ENCODE measurements at regions not wholly inside any gene's neighbourhood (a gene's known extent, or its start where the extent isn't known, plus 50 kb on each side); places are given as distances from the start of the nearest gene placed in this dataset.
"Not testable (repeated sequence)": the region's sequence is repeated elsewhere in the genome, so short reads cannot be mapped to it uniquely, and the experiment has no call there.

- no peak for DNase-seq (ENCODE audit: extremely low read depth in 1 of 2, low read depth in 1 of 2)
These were observed 486.4 kb upstream of the ADARB2 start for GRCh38 chr10:2223548-2224320.

DNA sequence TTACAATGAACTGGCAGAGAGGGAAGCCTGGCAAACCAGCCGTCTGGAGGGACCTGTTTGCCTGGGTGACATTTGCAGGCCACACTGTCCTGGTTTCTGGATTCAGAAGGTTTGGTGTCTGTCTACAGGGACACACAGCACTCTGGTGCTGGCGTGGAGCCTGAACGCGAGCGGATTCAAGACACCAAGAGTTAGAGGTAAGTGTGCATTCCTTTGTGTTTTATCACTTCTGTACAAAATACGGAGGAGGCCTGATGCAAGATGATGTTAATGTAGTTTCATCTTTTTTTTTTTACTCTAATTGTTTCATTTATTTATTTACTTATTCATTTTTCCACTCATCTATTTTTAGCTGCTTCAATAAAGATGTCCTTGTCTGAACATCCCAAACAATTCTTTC, 485.3 kb upstream of the ADARB2 start:
- DNase-seq (ENCODE audit: extremely low read depth in 1 of 2, low read depth in 1 of 2), result no peak

DNA sequence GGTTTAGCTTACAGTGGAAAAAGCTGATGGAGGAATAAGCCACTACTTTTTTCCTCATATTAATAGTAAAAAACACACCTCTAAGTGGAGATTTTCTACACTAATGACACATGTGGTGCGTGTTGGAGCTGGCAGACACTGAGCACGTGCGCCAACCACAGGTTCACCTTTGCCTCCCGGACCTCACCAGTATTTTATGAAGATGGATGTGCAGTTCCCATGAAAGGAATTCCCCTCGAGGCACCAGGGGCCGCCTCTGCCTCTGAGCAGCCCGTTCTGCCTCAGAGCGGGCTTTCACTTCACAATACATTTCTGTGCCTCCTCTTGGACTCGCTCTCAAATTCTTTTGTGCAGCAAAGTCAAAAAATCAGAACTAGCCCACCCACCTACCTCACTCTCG, 477.5 kb upstream of the ADARB2 start:
- DNase-seq (ENCODE audit: extremely low read depth in 1 of 2, low read depth in 1 of 2), result no peak

DNA sequence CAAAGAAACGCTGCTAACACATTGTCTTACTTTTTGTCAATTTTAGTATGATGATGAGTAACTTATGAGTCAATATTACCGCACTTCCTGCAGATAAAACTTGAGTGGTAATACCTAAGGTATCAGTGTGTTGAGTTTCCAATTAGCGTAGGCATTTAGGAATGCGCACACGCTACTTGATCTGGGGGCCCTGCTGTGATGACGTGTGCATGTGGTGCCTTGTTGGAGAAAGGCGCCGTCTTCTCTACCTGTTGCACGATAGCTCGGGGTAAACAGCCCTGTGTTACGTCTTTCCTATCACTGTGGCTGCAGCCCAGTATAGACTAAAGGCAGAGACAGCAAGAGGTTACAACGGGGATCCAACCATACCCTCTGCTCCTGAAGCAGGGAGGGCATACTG, 476.8 kb upstream of the ADARB2 start:
- DNase-seq (ENCODE audit: extremely low read depth in 1 of 2, low read depth in 1 of 2), result no peak

DNA sequence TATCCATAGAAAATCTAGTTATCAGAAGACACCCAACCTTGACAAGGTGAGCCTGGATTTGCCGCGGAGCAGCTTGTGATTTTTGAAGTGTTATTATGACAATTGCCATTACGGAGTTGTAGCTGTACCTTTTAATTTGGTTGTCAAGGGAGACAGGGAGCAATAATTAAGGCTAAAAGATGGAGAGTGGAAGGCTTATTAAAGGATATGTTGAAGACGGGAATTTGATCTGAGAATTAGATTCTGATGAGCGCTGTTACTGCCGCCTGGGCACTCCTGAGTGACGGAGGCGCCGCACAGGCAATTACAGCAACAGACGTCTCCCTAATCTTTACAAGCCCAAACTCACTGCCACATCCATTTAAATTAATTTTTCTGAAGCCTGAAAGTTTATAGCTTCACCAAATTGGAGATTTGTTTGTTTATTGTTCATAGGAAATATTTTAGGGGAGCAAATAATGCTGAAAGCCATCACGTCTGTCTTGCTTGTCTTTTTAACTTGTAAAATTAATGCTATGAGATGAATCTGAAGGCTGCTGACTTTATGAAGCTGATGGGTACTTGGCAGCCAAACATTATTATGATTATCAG, 475.0 kb upstream of the ADARB2 start:
- no peak for DNase-seq (ENCODE audit: extremely low read depth in 1 of 2, low read depth in 1 of 2)

DNA sequence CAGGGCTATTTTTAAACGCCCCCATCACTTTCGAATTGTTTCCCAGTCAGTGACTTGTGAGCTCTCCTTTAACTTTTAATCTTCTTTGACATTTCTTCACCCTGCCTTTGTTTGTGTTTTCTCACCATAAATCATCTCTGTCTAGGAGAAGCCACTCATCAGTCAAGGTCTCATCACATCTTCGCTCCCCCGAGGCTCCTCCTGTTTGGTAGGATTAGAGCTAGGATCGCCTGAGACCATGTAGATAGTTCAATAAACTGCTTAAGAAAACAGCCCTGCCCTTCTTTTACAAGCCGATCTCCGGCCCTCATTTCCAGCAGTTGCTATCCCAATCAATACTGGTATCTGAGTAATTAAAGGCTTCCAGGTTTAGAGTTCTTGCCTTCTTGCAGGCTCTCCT, 472.8 kb upstream of the ADARB2 start:
- no peak for DNase-seq (ENCODE audit: extremely low read depth in 1 of 2, low read depth in 1 of 2)

DNA sequence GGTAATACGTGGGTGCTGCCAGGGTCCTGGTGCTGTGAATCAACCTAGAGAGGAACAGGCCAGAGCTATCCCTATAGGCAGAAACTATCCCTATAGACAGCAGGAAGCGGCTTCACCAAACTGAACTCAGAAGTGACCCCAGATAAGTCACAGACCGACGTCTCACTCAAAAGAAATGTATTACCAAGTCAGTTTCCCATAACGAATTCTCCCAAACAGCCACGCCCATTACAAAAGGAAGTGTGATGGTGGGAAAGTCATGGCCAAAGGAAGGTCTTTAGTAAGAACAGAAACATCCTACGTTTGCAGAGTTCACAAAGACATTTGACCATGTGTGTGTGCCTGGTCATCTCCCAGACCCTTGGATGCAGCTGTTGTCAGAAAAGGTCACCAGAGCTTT, 470.8 kb upstream of the ADARB2 start:
- no peak for DNase-seq (ENCODE audit: extremely low read depth in 1 of 2, low read depth in 1 of 2)

- no peak for DNase-seq (ENCODE audit: extremely low read depth in 1 of 2, low read depth in 1 of 2)
These were observed 470.1 kb upstream of the ADARB2 start for GRCh38 chr10:2207246-2207922.

DNA sequence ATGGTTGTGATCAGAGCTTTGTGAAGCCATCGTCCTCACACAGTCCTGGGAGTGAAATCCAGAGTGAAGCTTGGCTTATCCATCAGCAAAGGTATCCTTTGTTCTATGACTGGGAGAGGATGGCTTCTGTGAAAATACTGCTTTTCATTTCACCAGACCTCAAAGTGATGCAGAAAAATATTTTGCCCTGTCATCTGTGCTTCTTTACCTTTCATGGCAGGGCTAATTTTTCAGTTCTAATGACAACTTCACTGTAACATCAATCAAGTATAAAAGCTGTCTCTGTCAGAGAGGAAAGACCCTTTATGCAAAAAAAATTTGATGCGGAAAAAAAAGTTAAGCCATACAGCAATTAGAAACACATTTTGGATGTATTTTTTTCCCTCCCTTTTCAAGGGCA, 468.1 kb upstream of the ADARB2 start:
- no peak for DNase-seq (ENCODE audit: extremely low read depth in 1 of 2, low read depth in 1 of 2)

DNA sequence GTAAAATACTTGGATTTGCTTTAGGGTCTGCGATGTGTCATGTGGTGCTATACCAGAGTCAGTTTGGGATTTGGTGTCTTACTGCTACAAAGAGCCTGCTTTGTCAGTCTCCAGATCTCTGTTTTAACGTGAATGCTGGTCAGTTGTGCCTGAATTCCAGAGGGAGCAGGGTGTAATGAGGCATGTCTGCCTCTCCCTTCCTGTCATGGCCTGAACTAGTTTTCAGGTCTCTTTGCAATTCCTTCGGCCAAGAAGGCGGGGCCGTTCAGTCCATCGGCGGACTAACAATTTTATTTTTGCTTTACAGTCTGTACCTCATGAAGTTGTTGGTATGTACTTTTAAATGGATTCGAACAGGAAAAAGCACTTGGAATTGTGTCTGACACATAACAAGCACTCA, 465.1 kb upstream of the ADARB2 start:
- no peak for DNase-seq (ENCODE audit: extremely low read depth in 1 of 2, low read depth in 1 of 2)

DNA sequence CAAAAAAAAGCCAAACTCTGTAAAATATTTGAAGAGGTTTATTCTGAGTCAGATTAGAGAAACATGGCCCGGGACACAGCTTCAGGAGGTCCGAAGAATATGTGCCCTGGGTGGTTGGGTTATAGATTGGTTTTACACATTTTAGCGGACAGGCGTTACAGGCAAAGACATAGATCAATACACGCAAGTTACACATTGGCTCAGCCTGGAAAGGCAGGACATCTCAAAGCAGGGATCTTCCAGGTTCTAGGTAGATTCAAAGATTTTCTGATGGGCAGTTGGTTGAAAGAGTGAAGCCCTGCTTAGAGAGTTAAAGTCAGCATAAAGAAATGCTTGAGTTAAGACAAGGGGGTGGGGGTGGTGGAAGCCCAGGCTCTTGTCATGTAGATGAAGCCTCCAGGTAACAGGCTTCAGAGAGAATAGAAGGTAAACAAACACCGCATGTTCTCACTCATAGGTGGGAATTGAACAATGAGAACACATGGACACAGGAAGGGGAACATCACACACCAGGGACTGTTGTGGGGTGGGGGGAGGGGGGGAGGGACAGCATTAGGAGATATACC, 464.3 kb upstream of the ADARB2 start:
- DNase-seq (ENCODE audit: extremely low read depth in 1 of 2, low read depth in 1 of 2), result no peak

- DNase-seq (ENCODE audit: extremely low read depth in 1 of 2, low read depth in 1 of 2), result no peak
These were observed 460.3 kb upstream of the ADARB2 start for GRCh38 chr10:2197663-2198062.

DNA sequence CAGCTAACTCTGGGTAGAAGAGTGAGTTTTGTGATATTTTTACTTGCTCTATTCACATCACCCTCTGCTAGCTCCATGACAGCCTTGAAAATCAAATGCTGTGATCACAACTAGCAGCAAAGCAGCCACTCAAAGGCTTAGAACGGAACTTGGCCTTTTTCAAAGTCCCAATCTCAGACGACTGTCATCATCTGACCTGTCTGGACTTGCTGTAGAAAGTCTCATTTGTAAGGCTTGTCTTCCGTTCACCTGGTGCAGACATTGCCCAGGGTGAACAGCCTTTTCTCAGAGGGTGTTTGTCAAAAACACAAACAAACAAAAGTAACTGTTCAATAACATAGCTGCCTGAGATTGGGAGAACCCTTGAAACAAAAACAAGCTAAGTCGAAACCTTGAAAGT, 458.9 kb upstream of the ADARB2 start:
- DNase-seq (ENCODE audit: extremely low read depth in 1 of 2, low read depth in 1 of 2), result no peak

GRCh38 chr10:2189356-2189755, 452.0 kb upstream of the ADARB2 start:
- not testable (repeated sequence) for DNase-seq (ENCODE audit: extremely low read depth in 1 of 2, low read depth in 1 of 2)

- no peak for DNase-seq (ENCODE audit: extremely low read depth in 1 of 2, low read depth in 1 of 2)
These were observed 451.0 kb upstream of the ADARB2 start for GRCh38 chr10:2188371-2188770.

DNA sequence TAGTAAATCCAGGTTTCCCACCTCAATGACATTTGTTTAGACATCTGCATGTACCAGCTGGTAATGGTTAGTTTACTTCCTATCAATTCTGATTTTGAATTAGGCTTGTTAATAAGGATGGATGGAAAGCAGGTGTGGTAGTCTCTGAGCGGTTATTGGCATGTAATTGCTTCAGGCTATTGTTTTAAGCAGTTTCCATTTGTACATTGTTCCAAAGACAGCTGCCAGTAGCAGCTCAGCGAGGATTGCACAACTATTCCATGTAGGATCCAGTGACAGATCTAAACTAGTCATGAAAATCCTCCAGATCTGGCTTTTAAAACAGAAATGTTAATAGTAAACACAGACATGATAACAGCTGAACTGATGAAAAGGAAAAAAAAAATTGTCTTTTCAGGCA, 436.0 kb upstream of the ADARB2 start:
- DNase-seq (ENCODE audit: extremely low read depth in 1 of 2, low read depth in 1 of 2), result no peak

GRCh38 chr10:2165771-2166460, 428.6 kb upstream of the ADARB2 start:
- DNase-seq (ENCODE audit: extremely low read depth in 1 of 2, low read depth in 1 of 2), result no peak

GRCh38 chr10:2150288-2150687, 413.0 kb upstream of the ADARB2 start:
- no peak for DNase-seq (ENCODE audit: extremely low read depth in 1 of 2, low read depth in 1 of 2)

DNA sequence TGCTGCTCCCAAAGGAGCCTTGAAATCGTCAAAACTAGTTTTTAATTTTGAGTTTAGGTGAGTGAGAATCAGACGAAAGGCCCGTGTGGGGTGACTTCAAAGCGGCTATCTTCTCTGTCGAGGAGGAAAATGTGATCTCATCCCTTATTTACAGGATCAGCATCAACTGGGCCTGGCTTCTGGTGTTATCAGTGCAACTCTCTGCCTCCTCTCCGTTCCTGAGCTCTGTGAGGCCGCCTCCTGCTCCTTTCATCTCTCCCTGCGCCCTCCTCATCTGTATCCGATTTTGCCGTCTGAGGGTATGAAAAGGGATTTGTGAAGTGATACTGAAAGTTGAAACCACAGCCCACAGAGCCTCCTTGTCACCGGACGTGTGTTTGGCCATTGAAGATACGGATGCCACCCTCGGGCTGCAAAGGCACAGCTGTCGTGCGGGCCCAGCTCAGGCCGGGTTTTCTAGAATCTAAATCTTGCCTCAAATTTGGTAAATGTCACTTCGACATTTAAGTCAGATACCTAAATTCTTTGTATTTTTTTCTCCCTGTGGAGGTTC, 408.7 kb upstream of the ADARB2 start:
- DNase-seq (ENCODE audit: extremely low read depth in 1 of 2, low read depth in 1 of 2), result no peak

- no peak for DNase-seq (ENCODE audit: extremely low read depth in 1 of 2, low read depth in 1 of 2)
These were observed 408.2 kb upstream of the ADARB2 start for GRCh38 chr10:2145491-2145890.

DNA sequence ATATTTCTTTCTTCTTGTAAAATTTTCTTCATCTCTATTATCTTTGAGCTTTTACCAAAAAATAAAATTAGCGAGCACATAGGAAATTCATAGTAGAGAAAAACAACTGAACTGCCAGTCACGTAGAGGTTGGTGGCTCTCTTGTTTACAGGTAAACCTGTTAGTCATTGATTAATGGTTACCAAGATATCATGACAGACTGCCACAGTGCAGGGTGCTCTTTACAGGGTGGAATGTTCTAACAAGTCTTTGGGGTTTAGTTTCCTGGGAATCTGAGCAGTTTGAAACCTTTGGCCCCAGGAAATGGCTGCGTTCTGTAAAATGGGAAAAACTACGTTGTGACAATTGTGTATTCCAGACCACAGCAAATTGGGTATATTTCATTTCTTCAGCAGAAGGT, 407.3 kb upstream of the ADARB2 start:
- DNase-seq (ENCODE audit: extremely low read depth in 1 of 2, low read depth in 1 of 2), result no peak

All from activated CD8-positive, alpha-beta memory T cell treated with anti-CD3 and anti-CD28 coated beads for 1 hour (primary cell).